WTC11 (cell line): ENCODE measurements at regions not wholly inside any gene's neighbourhood (a gene's known extent, or its start where the extent isn't known, plus 50 kb on each side); places are given as distances from the start of the nearest gene placed in this dataset.
"Not testable (repeated sequence)": the region's sequence is repeated elsewhere in the genome, so short reads cannot be mapped to it uniquely, and the experiment has no call there.

Source experiments
- NFYB ChIP-seq: sonication (generic); formaldehyde crosslinking; conservative IDR thresholded peaks from 2 replicates; pipeline ENCODE4 v1.8.0; 2022; ENCODE audit warnings: low read depth, missing genetic modification reagents
- TEAD4 ChIP-seq: sonication (generic); formaldehyde crosslinking; IDR thresholded peaks from 2 replicates; pipeline ENCODE4 v1.8.0; 2022; ENCODE audit warnings: mild to moderate bottlenecking, missing genetic modification reagents
- TF ChIP-seq, protein P1 (sequence below): sonication (generic); formaldehyde crosslinking; IDR thresholded peaks from 2 replicates; pipeline ENCODE4 v1.8.0; 2022; ENCODE audit warnings: missing genetic modification reagents
- TF ChIP-seq, protein P2 (sequence below): fragments of 200-600 bp; IDR thresholded peaks from 2 replicates; pipeline ENCODE4 v1.8.0; 2022; ENCODE audit warnings: antibody characterized with exemption

DNA sequence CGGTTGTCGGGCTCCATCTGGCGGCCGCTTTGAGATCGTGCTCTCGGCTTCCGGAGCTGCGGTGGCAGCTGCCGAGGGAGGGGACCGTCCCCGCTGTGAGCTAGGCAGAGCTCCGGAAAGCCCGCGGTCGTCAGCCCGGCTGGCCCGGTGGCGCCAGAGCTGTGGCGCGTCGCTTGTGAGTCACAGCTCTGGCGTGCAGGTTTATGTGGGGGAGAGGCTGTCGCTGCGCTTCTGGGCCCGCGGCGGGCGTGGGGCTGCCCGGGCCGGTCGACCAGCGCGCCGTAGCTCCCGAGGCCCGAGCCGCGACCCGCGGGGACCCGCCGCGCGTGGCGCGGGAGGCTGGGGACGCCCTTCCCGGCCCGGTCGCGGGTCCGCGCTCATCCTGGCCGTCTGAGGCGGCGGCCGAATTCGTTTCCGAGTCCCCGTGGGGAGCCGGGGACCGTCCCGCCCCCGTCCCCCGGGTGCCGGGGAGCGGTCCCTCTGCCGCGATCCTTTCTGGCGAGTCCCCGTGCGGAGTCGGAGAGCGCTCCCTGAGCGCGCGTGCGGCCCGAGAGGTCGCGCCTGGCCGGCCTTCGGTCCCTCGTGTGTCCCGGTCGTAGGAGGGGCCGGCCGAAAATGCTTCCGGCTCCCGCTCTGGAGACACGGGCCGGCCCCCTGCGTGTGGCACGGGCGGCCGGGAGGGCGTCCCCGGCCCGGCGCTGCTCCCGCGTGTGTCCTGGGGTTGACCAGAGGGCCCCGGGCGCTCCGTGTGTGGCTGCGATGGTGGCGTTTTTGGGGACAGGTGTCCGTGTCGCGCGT, 2316.1 kb upstream of the TPTE start:
- TF ChIP-seq, protein P1, sequence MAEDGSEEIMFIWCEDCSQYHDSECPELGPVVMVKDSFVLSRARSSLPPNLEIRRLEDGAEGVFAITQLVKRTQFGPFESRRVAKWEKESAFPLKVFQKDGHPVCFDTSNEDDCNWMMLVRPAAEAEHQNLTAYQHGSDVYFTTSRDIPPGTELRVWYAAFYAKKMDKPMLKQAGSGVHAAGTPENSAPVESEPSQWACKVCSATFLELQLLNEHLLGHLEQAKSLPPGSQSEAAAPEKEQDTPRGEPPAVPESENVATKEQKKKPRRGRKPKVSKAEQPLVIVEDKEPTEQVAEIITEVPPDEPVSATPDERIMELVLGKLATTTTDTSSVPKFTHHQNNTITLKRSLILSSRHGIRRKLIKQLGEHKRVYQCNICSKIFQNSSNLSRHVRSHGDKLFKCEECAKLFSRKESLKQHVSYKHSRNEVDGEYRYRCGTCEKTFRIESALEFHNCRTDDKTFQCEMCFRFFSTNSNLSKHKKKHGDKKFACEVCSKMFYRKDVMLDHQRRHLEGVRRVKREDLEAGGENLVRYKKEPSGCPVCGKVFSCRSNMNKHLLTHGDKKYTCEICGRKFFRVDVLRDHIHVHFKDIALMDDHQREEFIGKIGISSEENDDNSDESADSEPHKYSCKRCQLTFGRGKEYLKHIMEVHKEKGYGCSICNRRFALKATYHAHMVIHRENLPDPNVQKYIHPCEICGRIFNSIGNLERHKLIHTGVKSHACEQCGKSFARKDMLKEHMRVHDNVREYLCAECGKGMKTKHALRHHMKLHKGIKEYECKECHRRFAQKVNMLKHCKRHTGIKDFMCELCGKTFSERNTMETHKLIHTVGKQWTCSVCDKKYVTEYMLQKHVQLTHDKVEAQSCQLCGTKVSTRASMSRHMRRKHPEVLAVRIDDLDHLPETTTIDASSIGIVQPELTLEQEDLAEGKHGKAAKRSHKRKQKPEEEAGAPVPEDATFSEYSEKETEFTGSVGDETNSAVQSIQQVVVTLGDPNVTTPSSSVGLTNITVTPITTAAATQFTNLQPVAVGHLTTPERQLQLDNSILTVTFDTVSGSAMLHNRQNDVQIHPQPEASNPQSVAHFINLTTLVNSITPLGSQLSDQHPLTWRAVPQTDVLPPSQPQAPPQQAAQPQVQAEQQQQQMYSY (CRISPR knock-in tag) = not testable (repeated sequence)
- not testable (repeated sequence) for TF ChIP-seq TEAD4; NFYB (CRISPR knock-in tag)
- TF ChIP-seq, protein P2, sequence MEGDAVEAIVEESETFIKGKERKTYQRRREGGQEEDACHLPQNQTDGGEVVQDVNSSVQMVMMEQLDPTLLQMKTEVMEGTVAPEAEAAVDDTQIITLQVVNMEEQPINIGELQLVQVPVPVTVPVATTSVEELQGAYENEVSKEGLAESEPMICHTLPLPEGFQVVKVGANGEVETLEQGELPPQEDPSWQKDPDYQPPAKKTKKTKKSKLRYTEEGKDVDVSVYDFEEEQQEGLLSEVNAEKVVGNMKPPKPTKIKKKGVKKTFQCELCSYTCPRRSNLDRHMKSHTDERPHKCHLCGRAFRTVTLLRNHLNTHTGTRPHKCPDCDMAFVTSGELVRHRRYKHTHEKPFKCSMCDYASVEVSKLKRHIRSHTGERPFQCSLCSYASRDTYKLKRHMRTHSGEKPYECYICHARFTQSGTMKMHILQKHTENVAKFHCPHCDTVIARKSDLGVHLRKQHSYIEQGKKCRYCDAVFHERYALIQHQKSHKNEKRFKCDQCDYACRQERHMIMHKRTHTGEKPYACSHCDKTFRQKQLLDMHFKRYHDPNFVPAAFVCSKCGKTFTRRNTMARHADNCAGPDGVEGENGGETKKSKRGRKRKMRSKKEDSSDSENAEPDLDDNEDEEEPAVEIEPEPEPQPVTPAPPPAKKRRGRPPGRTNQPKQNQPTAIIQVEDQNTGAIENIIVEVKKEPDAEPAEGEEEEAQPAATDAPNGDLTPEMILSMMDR = not testable (repeated sequence)
